Left colon (tissue), 2 donors: ENCODE measurements at regions not wholly inside any gene's neighbourhood (a gene's known extent, or its start where the extent isn't known, plus 50 kb on each side); places are given as distances from the start of the nearest gene placed in this dataset.
A peak's percentile ranks its signal among the peaks of the same experiment; 100 is the strongest.

ENCODE experiments used
- ATAC-seq: fragments of 200-7000 bp; cut with Tn5 transposase; one replicate; pipeline ENCODE4 v1.9.1; 2020; ENCODE audit warnings: mild to moderate bottlenecking, moderate library complexity
- DNase-seq, 2 donors: peaks; one replicate each; pipeline ENCODE4 v3.0.0-alpha.2; 2020
- intact Hi-C, 2 donors: fragments of 100-400 bp; cut with DNase I in 1 of 2; cut with micrococcal nuclease in 1 of 2; formaldehyde crosslinking; loops; one replicate each; pipeline versions ENCODE4 v1.11.2 to v1.14.0; 2022; cut with DNase I, micrococcal nuclease
- donor health status: DM: no; HTN: no; CAD: no.
- donor health status: DM: yes; HTN: yes; CAD: no.

DNA sequence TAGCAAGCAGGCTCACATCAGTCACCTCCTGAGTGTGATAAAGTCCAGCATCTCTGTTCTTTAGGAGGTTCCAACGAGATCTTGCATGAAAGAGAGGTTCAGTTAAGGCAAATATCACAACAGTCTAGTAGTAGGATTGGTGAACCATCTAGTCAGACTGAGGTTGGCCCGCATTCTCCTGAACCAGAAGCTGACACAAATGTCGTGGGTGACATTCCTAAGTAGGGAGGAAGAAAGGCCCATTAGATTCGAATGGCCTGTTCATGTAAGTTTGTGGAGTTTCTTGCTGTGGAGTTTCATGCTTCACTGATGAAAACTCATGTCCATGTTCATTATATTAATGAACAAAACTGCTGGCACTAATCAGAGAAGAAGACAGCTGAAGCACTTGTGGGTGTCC lies 66.7 kb upstream of the XCR1 start:
- ATAC-seq (no peak), DNase-seq (no peak)
- intact Hi-C loops = no loop called here

DNA sequence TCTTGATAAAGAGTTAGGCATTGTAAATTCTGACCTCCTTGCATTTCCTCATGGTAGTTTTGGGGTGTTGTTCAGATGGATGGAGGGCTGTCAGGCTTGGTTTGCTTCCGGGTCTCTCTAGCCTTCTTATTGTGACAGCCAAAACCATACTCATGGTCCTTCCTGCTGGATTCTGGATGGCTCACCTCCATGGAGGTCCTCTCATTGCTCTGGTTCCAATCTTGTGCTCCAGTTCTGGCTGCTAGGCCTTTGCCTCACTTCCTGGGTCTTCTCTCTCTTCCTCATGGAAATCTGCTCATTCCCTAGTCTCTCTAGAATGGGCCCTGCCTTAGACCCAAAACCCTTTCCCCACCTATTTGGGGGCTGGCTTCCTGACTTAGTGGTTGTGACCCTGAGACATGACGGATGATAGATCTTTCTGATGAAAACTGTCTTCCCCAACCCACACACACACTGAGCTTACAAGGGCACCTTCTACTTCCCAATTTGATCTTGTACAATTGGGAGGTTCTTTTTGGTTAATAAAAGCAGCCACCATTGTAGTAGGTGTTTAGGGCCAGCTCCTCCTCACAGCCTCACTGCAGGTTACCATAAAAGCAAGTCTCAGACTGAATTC lies 66.2 kb upstream of the XCR1 start:
- no peak for ATAC-seq
- no peak for DNase-seq
- intact Hi-C loops = no loop called here

DNA sequence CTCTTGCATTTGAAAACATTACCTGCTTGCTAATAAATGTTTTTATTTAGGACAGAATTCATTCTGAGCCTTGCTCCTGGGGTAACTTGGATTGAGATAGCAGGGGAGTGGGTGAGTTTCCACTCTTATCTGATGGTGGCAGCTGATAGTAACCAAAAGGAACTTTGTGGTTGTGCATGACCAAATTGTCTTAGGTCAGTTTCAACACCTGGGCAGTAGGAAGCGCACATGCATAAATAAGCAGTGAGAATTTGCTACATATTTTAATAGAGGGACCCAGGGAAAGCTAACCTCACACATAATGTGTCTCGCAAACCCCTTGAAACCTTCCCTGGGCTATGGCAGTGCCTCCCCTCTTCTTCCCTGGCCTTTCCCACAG lies 65.4 kb upstream of the XCR1 start:
- intact Hi-C loops = no loop called here
- no peak for DNase-seq

DNA sequence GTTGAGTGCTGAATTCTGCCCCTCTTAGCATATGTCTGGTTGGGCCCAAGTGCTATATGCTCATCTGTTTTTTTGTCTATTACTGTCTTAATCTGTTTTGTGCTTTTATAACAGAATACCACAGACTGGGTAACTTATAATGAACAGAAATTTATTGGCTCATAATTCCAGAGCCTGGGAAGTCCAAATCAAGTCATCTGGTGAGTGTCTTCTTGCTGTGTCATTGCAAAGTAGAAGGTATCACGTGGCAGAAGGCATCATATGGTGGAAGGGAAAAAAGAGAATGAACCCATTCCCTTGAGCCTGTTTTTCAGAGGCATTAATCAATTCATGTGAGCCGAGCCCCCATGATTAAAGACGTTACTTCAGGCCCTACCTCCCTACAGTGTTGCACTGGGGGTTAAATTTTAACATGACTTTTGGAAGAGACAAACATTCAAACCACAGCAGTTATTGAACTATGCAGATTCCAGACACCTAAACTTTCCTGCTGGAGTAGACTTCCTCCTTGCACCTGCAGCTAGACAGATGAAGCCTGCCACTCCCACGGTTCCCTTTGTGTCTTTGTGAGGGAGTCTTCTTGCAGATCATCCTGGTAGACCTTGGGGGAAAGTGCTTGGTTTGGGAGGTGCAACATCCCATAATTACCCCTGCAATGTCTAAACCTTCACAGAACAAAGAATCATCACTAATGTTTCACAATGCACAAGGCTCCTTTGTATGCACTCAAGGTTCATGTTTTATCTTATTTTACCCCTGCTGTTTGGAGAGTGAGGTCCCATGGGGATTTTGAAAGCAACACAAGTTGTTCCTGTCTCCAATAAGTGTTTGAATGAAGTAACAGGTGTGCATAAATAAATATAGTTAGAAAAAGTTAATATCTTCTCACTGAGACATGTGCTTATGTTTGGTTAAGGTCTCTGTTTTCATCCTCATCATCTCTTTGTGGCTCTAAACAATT lies 64.7 kb upstream of the XCR1 start:
- intact Hi-C loops = no loop called here
- ATAC-seq (no peak), DNase-seq (no peak)

More for the DNA sequence above, 65.4 kb upstream of the XCR1 start:
- ATAC-seq = no peak

DNA sequence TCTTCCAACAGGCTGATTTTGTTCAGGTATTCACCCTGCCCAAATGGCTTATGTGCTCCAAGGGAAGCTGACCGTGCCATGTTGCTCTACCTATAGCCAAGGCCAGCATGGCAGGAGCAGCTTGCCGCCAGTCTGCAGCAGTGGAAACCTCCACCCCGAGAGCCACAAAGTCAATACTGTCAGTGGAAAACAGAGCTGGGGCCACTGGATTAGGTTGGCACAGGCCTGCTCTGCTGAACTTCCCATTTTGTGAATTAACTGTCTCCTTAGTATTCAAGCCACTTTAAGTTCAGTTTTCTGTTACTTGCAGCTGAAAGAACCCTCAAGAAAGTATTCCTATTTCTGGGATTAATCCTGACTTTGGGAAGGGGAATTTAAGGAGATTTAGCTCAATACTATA lies 63.8 kb upstream of the XCR1 start:
- intact Hi-C loops = no loop called here
- ATAC-seq (no peak), DNase-seq (no peak)

DNA sequence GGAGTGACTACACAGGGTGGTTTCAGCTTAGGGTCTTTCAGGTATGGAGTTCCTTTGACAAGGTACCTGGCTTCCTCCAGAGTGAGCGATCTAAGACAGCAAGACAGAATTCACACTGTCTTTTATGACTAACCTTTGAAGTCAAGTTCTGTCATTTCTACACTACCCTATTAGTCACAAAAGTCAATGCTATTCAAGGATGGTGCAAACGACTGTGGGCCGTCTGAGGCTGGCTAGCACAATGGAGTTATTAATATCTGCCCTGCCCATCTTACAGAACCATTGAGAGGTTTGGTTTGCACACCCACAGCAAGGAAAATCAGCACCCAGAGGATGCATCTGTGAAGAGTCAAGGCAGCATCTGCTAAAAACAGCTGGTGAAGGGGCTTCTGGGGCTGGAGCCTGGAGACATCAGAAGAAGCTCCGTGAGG lies 62.9 kb upstream of the XCR1 start:
- intact Hi-C loops = no loop called here
- DNase-seq = no peak
- no peak for ATAC-seq

DNA sequence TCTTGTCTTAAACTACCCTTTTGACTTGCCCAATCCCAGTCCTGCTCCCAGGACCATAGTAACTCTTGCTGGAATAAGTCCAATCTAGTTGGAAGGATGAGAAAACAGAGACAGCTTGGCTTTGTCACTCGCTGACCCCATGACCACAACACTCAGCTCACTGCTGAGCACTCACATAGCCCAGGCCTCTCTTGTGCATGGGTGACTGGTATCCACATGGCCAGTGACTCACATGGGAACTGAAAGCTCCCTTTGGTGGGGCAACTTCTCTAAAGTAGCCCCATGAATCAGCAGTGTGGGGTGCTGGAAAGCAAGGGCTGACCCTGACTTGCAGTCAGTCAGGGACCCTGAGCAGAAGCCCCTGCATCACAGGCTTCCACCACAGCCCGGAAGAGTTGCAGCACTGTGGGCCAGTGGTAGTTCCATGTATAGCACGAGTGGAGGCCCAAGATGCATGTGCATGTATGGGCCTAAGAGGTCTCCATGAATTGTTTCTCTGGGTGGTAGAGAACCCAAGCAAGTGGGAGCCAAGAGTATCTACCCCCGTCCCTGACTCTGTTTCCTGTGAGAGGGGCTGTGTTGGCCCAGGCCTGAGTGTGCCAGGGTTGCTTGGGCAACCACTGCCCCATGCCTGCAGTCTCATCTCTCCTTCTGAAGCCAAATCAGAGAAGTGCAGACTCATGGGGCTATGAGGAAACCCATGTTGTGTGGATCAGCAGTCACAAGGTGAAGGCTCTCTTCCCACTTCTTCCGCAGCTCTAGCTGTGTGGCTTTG lies 62.1 kb upstream of the XCR1 start:
- intact Hi-C loops = loop anchor here in 1 of 2 donors (10.0 kb wide), 1 partner anchor 285 kb away; the partner anchor contains the start of gene CCR5

DNA sequence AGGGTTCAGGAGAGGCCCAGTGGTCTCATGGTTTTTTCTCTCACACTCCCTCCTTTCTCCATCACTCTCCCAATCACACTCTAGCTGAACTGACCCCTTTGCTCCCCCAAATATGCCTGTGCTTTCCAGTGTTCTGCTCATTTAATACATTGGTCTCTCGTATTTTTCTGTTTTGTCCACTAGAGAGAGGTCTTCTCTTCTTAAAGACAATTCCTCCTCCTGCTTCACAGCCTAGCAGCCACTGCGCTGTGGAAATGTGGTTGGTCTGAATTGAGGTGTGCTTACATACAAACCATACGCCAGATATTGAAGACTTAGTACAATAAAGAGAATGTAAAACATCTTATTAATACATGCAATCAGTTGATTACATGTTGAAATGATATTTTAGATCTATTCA lies 60.6 kb upstream of the XCR1 start:
- DNase-seq (no peak), ATAC-seq (no peak)
- intact Hi-C loops = loop anchor here in 1 of 2 donors (10.0 kb wide), 1 partner anchor 287 kb away; the partner anchor contains the start of gene CCR5

More for the DNA sequence above, 62.1 kb upstream of the XCR1 start:
- DNase-seq (peak; percentile 42 to 65), ATAC-seq (peak; percentile 53)

DNA sequence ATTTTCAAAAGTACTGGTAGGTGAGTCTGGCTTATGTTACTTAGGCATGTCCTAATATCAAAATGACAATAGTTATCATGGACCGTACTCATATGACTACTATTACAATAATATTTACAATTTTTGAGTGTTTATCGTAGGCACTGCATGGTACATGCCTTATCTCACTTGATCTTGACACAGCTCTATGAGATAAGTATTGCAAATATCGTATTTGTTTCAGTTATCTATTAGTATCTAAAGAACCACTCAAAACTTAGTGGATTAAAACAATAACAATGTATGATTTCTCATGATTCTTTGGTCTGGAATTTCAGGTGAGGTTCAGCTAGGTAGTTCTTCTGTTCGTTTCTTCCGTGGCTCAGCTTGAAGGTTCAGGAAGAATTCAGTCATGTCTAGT lies 59.7 kb upstream of the XCR1 start:
- intact Hi-C loops = loop anchor here in 1 of 2 donors (10.0 kb wide), 1 partner anchor 288 kb away; the partner anchor contains the start of gene CCR5
- ATAC-seq = no peak
- DNase-seq = no peak

DNA sequence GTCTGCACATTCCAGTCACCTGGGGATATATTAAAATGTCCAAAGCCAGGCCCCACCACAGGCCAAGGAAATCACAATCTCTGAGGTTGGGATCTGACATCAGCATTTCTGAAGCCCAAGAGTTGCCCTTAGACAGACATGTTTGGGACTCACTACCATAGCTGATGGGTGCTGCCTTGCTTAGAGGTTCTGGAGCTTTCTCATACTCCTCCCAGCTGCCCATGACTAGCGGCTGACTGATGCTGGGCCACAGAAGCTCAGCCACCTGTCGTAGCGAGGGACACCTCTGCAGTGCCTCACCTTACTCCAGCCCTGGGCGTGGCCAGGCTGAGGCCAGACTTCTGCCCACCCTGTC lies 58.8 kb upstream of the XCR1 start:
- DNase-seq (no peak), ATAC-seq (no peak)
- intact Hi-C loops = loop anchor here in 1 of 2 donors (10.0 kb wide), 1 partner anchor 289 kb away; the partner anchor contains the start of gene CCR5

DNA sequence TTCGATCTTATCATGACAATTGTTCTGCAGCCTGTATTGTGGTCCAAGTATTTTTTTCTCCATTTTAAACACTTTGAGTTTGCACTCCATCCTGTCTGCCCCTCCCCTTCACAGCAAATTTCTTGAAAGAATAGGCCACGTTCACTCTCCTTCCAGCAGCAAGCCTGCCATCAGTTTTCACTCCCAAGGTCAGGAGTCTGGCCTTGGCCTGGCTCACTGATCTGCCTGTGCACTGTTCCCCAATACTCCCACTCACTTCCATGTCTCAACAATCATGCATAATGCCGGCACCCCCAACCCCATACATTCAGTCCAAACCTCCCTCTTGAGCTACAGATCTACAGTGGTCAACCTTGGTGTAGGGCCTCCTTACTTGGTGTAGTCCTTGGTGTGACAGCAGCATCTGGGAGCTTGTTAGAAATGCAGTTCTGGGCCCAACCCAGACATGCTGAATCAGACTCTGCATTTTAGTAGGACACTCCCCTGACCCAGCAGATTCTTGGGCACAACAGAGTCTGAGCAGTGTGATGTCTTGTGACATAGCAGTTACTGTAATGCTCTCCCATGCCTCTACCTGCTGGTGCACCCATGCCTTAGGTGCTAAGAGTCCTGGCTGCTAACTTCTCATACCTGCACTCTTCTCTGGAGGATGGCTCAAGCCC lies 58.3 kb upstream of the XCR1 start:
- DNase-seq (no peak), ATAC-seq (no peak)
- intact Hi-C loops = loop anchor here in 1 of 2 donors (10.0 kb wide), 1 partner anchor 289 kb away; the partner anchor contains the start of gene CCR5

DNA sequence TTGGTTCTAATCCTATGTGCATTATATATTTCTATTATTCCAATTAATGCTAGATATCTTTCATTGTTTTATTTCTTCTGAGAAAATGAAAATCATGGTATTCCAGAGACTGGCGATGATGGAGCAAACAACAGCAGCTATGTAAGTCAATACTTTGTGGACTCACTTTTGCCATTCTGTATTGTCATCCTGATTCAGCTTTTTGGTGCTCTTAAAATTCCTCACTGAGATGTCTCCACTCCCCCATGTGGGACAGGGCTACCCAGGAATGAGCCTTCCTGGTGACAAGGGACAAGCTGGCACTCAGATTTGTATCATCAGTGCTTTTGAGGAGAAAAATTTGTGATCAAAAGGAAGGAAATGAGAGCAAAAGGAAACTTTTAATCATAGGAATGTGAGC lies 56.7 kb upstream of the XCR1 start:
- no peak for DNase-seq
- intact Hi-C loops = loop anchor here in 1 of 2 donors (10.0 kb wide), 1 partner anchor 291 kb away; the partner anchor contains the start of gene CCR5
- no peak for ATAC-seq

DNA sequence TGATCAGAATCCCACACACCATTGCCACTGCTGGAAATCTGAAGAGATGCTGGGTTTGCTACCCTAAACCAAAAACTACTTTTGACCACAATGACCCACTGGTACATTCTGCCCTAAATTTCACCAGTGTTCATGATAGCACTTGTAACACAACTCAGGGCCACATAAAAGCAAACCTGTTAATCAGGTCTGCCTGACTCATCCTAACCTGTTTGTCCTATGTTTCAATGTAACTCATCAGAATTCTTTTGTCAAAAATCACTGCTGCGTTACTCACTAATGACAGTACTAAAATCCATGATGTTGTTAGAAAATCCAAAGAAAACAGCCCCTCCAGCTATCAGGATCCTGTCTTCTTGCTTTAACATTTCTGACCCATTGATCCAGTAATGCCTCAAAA lies 55.6 kb upstream of the XCR1 start:
- no peak for ATAC-seq
- intact Hi-C loops = loop anchor here in 1 of 2 donors (10.0 kb wide), 1 partner anchor 292 kb away; the partner anchor contains the start of gene CCR5

DNA sequence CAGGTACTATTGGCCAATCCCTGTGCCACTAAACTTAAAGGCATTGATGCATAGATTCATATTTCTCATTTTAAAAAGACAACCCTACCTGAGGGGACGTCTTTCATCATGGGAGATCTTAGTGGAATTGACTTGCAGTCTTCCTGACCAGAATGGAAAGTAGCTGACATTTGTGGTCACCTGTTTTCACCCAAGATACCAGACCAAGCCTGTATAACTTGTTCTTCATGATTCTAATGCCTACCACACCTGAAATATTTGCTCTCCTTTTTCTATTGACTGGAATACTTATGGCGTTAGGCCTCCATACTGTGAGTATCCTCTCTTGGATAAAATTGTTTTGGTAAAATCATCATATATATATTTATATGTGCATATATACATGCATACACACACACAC lies 54.7 kb upstream of the XCR1 start:
- no peak for ATAC-seq
- intact Hi-C loops = loop anchor here in 1 of 2 donors (10.0 kb wide), 1 partner anchor 293 kb away; the partner anchor contains the start of gene CCR5
- no peak for DNase-seq

More for the DNA sequence above, 55.6 kb upstream of the XCR1 start:
- no peak for DNase-seq

DNA sequence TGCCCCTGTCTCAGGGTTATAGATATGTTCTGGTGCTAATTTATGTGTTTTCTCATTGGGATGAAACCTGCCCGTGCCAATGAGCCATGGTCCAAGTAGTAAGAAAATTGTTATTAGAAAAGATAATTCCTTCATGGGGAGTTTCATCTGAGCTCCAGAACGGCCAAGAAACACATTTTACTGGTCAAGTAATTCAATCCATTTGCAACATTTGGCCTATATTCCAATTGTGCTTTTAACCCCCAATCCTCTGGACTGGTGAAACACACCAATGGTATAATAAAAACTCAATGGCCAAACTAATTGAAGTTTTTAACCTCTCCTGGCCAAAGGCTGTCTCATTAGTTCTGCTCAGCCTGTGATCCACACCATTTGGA lies 53.7 kb upstream of the XCR1 start:
- no peak for ATAC-seq
- intact Hi-C loops = loop anchor here in 1 of 2 donors (10.0 kb wide), 1 partner anchor 294 kb away; the partner anchor contains the start of gene CCR5
- DNase-seq = no peak

DNA sequence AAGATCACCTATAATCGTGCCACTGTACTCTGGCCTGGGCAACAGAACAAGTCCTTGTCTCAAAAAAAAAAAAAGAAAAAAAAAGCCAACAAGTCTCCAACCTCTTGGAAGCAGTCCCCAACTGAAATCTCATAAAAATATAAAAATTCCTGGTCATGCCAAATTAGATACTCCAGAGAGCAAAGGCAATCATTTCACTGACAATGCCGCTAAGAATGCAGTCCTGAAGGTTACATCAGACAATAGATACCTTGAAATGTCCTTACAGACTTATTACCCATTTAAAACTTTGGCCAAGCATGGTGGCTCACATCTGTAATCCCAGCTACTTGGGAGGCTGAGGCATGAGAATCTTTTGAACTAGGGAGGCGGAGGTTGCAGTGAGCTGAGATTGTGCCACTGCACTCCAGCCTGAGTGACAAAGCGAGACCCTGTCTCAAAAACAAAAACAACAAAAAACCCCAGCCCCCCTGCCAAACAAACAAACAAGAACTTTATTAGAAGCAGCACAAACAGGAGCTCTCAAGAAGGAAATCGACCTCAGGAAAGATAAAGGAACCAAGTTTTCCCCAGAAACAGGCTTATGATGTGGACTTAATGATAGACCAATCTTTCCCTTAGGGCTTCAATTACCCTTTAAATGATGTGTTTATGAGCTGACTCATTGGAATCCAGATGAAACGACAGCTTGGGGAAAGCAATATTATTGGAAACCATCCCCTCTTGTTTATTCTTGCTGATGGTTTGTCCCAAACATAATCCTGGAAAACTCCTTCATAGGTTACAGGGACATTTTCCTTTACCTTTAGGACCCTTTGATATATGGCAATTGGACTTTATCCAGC lies 53.1 kb upstream of the XCR1 start:
- DNase-seq (no peak), ATAC-seq (no peak)
- intact Hi-C loops = loop anchor here in 1 of 2 donors (10.0 kb wide), 1 partner anchor 294 kb away; the partner anchor contains the start of gene CCR5

DNA sequence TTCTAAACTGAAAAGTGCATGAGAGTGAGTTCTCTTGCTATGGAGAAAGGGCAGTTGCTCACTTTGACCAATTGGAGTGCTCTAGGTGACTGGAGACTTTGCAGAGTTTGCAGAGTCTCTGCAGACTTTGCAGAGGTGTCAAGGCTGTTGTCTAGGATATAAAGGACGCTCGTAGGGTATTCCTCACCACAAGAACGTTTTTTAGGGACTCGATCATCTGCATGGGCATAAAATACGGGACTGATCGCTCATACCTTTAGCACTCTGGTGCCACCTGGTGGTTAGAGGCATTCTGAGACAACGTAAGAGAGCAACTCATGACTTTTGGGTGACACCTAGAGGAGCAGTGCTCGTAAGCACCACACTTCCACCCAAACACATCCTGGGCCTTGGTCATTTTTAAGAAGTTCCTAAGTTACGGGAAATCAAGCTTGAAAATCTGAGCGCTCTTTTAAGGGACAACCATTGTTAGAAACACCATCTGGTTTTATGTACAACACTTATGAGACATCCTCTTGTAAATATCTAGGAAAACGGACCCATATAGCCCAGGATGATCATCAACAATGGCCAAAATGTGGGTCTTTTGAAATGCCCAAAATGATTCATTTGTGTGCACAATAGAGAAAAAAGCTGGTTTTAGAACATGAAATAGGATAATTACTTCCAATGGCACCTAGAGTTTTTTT lies 51.6 kb upstream of the XCR1 start:
- peak; percentile 82 to 97 for DNase-seq
- peak; percentile 98 for ATAC-seq
- intact Hi-C loops = loop anchor here (2.0 to 10.0 kb wide), 3 partner anchors 140 to 314 kb away; no protein-coding TSS in a partner anchor
